HG02938 (cell line): ENCODE measurements at regions not wholly inside any gene's neighbourhood (a gene's known extent, or its start where the extent isn't known, plus 50 kb on each side); places are given as distances from the start of the nearest gene placed in this dataset.

Source experiments
- ATAC-seq: cut with Tn5 transposase; IDR thresholded peaks from one replicate; pipeline ENCODE4 v1.9.1; 2021; ENCODE audit warnings: mild to moderate bottlenecking, moderate library complexity; ENCODE audit not compliant: unreplicated experiment

DNA sequence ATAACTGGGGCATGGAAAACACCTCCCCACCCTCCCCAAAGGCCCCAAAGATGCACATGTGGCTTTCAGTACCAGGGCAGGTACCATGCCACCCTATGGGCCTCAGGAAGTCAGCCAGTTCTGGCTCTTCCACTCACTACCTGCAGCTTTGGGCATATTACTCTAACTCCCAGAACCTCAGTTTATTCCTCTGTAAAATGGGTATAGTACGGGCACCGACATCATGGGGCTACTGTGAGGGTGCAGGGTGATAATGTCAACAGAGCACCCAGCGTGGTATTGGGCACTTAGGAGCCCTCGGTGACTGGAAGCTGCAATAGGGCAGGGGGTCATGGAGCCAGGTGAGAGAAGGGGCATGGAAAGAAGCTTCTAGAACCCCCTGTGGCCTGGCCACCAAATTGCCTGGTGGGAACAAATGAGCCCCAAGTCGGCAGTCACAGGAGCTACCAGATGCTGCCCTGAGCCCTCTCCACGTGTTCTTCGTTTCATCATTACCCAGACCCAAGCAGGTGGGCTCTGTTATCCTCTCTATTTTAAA is 512.1 kb downstream of the SHQ1 start:
- ATAC-seq = no peak

DNA sequence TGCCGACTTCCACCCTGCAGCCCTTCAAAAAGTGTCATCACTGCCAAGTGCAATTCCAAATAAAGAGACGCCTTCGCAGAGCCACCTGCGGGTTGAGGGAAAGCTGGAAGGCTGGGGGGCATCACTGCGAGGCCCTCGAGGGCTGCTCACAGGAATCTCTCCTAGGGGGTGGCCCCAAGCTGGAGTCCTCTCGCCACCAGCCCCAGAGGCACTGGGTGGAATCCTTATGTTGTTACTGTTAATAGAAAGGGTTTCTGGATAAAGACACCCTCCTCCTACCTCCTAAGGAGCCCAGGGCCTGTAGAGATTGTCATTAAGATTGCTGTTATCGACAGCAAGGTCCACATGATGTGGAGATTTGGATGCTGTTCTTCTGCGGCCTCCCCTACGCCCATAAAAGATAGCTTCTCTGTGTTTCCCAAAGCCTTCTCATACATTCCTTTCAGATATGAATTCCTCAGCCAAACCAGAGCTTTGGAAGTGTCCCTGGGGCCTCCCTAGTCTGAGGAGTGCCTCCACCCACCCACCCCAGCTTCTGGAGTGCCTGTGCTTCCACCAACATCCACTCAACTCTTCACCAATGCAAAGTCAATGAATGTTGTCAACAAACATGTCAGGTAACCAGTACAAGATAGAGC is 512.7 kb downstream of the SHQ1 start:
- ATAC-seq = no peak

DNA sequence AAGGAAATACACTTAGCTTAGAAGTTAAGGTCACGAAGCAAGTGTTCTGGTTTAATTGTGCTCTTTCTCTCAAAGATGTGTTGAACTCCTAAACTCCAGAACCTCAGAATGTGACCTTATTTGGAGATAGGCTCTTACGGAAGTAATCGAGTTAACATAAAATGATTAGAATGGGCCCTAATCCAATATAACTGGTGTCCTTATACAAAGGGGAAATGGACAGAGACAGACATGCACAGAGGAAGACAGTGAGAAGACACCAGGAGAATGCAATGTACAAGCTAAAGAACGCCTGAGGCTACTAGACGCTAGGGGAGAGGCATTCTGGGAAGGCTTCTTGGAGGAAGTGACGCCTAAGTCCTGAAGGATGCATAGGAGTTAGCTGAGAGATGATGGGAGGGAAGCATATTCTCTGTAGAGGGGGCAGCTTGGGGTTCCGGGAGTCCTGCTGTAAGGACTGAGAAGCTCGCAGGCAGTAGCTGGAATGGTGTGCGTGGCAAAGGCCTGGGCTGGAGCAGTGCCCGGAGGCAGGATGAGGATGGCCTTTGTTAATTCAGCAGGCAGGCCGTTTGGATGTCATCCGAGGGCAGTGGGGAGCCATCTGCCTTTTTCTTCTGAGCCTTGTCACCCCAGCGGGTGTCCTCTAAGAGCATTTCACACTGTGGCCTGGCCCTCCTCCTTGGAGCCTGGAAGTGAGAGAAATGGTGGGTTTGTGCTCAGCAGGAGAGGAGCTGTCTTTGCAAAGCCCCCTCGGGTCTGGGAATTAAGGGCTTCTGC is 513.4 kb downstream of the SHQ1 start:
- no peak for ATAC-seq

DNA sequence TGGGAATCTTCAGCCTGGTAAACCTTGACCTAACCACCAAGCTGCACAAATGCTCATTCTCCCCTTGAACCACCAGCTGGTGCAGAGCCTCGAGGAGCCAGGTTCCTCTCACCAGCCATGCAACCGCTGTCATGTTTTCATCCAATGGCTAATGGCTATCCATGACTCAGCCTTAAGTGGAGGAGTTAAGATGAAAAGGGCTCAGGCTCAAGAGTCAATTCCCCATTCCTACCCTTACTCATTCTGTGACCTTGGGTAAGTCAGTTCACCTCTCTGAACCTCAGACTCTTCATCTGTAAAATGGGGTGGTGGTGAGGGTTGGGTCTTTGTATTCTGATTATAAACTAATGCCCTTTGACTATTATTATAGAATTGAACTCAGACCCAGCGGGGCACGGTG is 515.6 kb downstream of the SHQ1 start:
- ATAC-seq = no peak

DNA sequence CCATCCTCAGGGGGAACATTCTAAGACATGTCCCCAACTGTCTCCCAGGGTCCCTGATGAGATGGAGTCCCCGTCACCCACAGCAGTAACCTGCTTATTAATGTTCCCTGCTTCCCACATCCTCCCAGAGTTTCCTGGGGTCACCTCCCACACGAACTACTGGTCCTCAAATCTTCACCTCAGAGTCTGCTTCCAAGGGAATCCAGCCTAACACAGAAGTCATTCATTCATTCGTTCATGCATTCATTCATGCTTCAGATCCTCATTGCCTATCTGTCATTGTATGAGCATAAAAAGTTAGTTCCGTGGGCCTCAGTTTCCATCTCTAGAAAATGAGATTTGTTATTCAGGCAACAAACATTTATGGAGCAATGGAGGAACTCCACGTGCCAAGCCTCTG is 516.2 kb downstream of the SHQ1 start:
- no peak for ATAC-seq

DNA sequence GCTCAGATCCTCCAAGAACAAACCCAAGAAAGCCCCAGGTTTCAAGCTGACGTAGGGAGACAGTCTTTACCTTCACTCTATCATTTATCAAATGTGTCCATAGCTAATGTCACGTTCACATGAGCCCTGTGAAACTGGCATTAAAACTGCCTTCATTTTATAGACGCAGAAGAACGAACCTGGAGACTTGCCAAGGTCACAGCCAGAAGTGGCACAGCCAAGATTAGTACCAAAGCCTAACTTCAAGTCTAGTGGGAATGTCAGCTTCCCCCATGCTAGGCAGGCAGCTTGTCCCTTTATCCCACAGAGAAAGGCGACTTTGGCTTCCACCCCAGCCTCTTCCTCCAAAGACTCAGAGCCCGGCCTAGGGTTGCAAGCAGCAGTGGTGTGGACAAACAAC is 517.2 kb downstream of the SHQ1 start:
- ATAC-seq = no peak

DNA sequence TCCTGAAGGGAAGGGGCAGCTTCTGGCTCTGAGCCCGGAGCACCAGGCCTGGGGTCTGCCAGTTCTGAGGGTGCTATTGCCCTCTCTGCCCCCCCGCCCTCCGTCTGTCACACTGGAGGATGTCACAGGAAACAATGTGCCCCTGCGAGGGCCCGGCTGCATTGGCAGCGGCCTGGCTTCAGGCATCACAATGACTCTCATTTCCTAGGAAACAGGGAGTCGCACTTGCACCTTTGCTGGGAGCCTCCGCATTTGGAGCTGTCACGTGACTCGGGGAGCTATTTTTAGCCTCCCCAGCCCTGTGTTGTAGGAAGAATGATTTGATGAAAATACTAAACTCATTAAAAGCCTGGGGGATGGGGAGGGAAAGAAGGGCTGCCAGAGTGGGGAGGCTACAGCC is 518.9 kb downstream of the SHQ1 start:
- no peak for ATAC-seq

DNA sequence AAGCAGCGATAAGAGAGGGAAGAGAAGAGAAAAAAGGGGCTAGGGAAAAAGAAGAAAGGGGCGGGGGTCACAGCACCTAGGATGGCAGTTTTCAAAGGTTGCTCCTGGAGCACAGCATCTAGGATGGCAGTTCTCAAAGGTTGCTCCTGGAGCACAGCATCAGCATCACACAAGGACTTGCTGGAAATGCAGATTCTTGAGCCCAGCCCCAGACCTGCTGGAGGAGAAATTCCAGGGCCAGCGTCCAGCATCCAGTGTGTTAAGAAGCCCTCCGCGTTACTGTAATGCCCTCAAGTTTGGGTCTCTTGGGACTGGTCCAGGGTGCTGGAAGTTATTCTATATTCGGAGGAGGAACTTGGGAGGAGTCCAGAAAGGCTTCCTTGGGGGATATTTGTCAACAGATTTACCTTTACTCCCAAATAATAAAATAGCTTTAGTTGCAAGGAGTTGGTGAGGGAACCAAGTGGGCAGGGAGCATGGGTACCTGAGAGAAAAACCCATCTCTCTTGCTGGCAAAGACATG is 519.4 kb downstream of the SHQ1 start:
- ATAC-seq = no peak

DNA sequence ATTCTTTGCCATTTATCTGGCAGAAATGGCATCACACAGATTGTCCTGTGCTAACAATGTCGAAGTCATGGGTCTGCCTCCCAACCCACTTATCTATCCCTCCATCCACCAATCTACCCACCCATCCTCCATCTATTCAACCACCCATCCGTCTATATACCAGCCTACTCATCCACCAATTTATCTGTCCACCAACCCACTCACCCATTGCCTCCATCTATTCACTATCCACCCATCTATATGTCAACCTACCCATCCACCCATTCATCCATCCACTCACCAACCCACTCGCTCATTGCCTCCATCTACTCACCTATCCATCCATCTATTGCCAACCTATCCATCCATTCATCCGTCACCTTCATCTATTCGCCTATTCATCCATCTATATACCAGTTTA is 521.2 kb downstream of the SHQ1 start:
- ATAC-seq = no peak

DNA sequence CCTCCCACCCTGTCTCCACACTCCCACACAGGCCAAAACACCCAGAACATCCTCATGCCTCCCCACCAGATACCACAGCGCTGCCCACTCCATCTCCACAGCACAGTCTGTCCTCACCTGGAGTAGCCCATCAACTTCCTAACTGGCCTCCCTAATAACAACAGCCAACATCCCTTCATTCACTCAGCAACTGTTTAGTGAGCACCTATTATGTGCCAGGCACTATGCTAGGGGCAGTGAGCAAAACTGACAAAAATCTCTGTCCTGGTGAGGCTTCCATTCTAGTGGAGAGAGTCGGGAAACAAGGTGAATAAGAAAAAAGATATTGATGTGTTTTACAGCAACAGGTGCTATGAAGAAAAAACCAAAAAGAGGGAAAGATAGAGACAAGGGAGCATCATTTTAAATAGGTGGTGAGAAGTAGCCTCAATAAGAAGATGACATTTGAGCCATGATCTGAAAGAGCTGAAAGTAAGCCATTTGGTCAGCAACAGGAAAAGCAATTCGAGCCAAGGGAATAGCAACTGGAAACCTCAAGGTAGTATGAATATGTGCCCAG is 523.9 kb downstream of the SHQ1 start:
- ATAC-seq = no peak

DNA sequence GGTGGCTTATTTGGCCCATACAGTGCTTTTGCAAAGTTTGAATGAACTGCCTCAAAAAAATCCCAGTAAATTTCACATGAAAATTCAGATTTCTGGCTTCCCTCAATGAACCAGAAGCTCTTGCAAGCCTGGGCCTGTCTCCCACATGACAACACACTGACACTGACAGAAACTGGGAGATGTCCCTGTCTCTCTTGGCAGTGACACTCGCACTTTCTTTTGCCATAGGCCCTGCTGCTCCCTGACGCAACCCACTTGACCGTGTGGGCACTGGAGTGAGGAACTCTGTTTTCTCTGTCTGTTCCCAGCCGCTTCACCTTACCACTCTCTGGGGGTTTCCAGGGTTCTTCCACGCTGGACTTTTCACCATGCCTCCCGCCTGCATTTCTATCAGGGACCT is 524.5 kb downstream of the SHQ1 start:
- no peak for ATAC-seq

DNA sequence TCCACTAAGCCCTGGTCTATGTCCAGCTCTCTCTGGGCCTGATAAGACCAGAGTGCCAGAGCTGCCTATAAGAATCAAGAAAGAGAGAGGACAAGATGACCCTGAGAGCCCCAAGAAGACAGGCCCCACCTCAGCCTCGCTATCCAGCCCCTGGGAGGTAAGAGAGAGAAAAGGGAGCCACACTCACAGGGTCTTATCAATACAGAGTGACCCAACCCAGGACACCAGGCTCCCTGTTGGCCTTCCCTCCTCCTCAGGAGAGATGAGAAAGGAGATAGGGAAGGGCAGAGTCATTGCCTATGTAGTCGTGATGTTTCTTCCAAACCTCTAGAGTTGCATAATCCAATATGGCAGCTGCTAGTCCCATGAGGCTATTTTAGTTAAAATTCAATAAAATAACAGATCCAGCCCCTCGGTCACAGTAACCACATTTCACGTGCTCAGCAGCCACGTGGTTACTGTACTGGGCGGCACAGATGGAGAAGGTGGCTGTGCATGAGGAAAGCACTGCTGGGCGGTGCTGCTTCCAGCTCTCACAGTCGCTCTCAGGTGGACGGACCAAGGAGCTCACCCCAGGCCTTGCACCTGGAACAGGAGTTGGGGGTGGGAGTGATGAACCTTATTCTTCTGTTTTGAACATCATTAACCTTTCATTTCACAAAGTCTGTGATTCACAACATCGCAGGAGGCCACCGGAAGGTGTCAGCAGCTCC is 525.8 kb downstream of the SHQ1 start:
- ATAC-seq = no peak

DNA sequence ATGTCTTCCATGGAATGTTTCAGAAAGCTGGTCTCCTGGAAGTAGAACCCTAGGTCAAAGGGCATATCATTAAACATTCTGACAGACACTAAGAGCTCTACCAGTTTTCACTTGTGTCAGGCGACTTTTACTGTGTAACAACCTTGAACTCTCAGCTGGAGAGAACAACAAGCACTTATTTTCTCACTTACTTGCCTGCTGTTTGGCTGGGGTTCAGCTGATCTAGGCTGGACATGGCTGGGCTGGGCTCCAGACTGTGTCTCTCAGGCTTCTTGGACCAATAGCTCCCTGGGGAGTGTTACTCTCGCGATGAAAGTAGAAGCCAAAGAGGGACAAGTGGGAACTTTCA is 527.3 kb downstream of the SHQ1 start:
- ATAC-seq = no peak

DNA sequence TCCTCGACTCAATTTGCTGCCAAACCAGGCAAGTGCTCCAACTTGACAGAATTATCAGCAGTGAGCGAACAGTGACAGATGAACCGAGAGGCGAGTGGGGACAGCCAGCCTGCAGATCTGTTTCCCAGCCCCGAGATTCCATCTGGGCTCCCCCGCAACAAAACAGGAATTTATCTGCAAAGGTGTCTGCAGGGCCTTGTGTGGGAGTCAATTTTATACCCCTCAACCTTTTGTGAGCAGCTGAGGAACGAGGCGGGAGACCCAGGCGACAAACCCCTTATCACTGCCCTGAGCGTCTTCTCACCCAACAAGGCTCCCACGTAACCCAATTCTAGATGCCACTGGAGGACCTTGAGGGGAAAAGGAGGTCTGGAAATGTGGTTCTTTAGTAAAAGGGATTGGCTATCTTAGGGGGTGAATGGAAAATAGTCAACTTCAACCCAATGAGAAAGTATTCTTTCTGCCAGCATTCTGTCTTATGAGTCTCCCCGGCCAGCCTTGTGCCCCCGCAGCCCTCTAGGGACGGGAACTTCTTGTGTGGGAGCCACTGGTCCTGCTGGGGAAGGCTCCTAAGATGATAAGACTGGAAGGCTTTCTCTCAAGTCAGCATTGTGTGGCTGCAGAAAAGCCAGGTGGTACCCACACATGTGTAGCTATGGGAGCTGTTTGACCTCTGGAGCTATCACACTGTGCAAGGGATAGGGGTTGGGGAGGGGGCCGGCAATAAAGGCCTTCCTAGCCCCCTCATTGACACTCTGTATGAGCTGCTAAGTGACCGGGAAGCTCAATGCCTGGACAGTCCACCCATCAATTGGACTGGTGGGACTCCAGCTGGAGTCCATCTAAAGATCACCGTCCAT is 527.9 kb downstream of the SHQ1 start:
- no peak for ATAC-seq

DNA sequence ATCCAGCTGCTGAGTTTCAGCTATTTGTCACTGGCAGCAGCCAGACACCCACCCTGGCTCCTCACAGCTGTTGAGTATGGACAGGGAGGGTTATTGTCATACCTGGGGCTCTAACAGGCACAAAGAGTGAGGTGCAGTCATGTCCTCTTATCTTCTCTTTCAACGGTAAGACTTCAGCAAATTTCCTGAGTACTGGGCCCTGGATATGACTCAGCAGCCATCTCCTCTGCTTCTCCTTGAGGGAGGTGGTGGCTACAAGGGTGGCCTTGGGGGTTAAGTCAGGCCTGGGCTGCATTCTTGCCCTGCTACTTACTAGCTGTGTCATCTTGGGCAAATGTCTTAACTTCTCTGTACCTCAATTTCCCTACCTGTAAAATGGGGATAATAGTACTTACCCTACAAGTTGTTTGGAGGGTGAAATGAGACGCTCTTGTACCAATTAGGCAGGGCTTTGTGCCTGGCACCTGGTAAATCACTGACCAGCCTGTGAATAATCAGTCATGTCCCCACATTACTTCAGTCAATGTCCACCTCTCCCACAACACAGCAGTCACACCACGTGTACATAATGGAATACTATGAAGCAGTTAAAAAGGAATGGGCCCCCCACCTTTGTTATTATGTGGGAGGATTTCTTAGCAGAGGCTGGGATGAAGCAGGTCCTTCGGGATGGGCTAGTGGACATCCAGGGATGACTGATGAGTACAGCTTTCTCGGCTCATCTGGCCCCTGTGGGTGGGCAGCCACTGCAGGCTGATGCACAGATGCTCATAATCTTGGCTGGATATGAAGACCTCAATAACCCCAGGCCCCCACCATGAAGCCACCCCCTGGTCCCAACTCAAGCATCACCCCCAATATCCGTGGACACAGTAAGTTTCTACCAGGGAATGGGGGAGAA is 528.8 kb downstream of the SHQ1 start:
- ATAC-seq = no peak

DNA sequence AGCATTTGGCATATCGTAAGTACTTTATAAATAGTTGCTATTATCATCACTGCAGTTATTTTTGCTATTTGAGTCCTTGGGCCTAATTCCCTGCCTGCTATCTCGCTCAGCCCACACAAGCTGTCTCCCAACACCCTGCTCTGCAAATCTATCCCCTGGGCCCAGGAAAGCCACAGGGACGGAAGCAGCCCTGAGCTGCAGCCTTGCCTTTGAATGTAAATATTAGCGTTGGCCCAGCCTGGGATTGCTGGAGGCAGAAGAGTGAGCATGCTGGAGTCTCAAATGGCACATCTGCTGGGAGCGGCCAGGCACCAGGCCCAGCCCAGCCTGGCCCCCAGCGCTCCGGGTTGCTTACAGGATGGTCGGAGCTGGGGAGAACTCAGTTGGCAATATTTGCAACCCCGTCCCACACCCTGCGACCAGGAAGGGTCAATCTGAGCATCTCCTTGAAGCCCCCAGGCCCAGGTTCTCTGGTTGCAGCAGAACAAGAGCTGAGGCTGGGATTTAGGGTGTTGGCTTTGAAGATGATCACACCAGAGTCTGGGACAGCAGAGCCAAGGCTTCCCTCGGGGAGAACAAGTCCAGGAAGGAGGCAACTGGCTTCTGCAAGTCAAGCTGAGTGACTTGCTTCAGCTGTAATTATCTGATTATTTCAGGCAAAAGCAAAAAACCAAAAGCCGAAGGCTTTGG is 529.6 kb downstream of the SHQ1 start:
- ATAC-seq = no peak

DNA sequence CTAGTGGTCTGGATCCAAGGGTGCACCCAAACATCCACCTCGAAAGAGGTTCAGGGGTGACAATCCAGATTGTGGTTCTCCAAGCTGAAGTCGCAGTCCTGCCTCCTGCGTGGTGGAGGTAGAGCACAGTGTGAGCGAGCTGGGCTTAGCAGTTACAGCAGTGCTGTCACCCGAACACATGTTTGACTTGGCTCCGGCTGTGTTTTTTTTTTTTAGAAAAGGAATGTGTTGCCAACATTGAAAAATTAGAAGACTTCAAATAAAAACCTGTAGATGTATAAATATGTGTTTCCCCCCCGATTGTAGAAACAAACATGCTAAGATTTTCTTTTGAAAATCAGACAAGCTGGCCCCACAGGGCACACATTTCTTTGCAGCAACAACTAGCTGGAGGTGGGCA is 530.8 kb downstream of the SHQ1 start:
- ATAC-seq = no peak

DNA sequence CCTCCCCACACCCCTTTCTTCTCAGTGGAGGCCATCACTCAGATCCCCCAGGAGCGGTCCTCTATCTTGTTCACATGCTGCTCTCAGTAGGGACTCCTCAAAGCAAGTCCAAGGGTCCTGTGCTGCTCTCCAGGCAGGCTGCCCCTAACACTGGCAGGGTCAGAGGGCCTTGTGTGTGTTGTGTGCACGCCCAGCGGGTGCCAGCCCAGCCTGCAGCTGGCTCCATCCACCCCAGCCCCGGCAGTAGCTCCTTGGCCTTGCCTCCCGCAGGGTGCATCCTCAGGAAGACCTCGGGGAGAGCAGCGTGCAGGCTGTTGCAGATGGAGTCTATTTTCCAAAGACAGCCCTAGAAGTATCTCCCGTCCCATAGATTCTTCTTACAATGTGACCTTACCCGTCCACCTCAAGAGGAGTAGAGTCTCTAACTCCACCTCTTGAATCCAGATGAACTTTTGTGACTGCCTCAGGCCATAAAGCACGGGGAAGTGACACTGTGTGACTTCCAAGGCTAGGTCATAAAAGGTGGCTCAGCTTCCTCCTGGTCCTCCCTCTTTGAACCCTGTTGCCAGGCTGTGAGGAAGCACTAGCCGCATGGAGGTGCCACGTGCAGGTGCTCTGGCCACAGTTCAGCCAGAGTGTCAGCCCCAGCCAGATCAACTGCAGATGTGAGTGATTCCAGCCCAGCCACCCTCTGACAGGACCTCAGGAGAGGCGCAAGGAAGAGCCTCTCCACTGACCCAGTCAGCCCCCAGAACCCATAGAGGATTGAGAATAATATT is 531.6 kb downstream of the SHQ1 start:
- no peak for ATAC-seq
